ENCODE measurements at regions not wholly inside any gene's neighbourhood (a gene's known extent, or its start where the extent isn't known, plus 50 kb on each side); places are given as distances from the start of the nearest gene placed in this dataset.
"Not testable (repeated sequence)": the region's sequence is repeated elsewhere in the genome, so short reads cannot be mapped to it uniquely, and the experiment has no call there.

GRCh38 chr10:113475381-113475807 lies 77.5 kb upstream of the HABP2 start:
- no peak for DNase-seq

GRCh38 chr10:113476191-113476590 lies 76.7 kb upstream of the HABP2 start:
- no peak for DNase-seq

- DNase-seq, result no peak
Measured at GRCh38 chr10:113476673-113477072, 76.2 kb upstream of the HABP2 start.

GRCh38 chr10:113477451-113477850 lies 75.4 kb upstream of the HABP2 start:
- DNase-seq, result no peak

GRCh38 chr10:113479346-113480080 lies 73.3 kb upstream of the HABP2 start:
- DNase-seq, result no peak

GRCh38 chr10:113480081-113480360 lies 72.8 kb upstream of the HABP2 start:
- no peak for DNase-seq

GRCh38 chr10:113480851-113481502 lies 71.9 kb upstream of the HABP2 start:
- DNase-seq, result no peak

- DNase-seq, result no peak
Measured at GRCh38 chr10:113484487-113484886, 68.4 kb upstream of the HABP2 start.

- DNase-seq, result no peak
Measured at GRCh38 chr10:113485736-113486135, 67.1 kb upstream of the HABP2 start.

- DNase-seq, result no peak
Measured at GRCh38 chr10:113486531-113486930, 66.3 kb upstream of the HABP2 start.

GRCh38 chr10:113487154-113487553 lies 65.7 kb upstream of the HABP2 start:
- no peak for DNase-seq

- no peak for DNase-seq
Measured at GRCh38 chr10:113488186-113488585, 64.7 kb upstream of the HABP2 start.

GRCh38 chr10:113489522-113489921 lies 63.3 kb upstream of the HABP2 start:
- not testable (repeated sequence) for DNase-seq

- DNase-seq, result no peak
Measured at GRCh38 chr10:113491967-113492565, 60.8 kb upstream of the HABP2 start.

- DNase-seq, result no peak
Measured at GRCh38 chr10:113493195-113493594, 59.7 kb upstream of the HABP2 start.

- DNase-seq, result no peak
Measured at GRCh38 chr10:113493882-113494301, 59.0 kb upstream of the HABP2 start.

- DNase-seq, result no peak
Measured at GRCh38 chr10:113494761-113495160, 58.1 kb upstream of the HABP2 start.

- DNase-seq, result no peak
Measured at GRCh38 chr10:113495553-113495952, 57.3 kb upstream of the HABP2 start.

GRCh38 chr10:113496111-113497109 lies 56.4 kb upstream of the HABP2 start:
- no peak for DNase-seq

GRCh38 chr10:113497198-113497597 lies 55.7 kb upstream of the HABP2 start:
- no peak for DNase-seq

GRCh38 chr10:113498997-113499396 lies 53.9 kb upstream of the HABP2 start:
- no peak for DNase-seq

GRCh38 chr10:113499806-113500205 lies 53.0 kb upstream of the HABP2 start:
- no peak for DNase-seq

GRCh38 chr10:113501031-113501430 lies 51.8 kb upstream of the HABP2 start:
- DNase-seq, result not testable (repeated sequence)
